CD4-positive, alpha-beta memory T cell (primary cell): ENCODE measurements at regions not wholly inside any gene's neighbourhood (a gene's known extent, or its start where the extent isn't known, plus 50 kb on each side); places are given as distances from the start of the nearest gene placed in this dataset.

ENCODE experiments used
- CTCF ChIA-PET: fragments of 350-600 bp; sonication (Branson Sonifier 250); formaldehyde crosslinking; loops from one replicate; lab custom pipeline; 2021; ENCODE audit warnings: inconsistent platforms; ENCODE audit not compliant: partially characterized antibody; lab: Charles Lee
- POLR2A ChIA-PET: fragments of 350-600 bp; sonication (Branson Sonifier 250); formaldehyde crosslinking; loops from one replicate; lab custom pipeline; 2021; ENCODE audit not compliant: partially characterized antibody; lab: Charles Lee
- DNase-seq, 5 donors: peaks; one replicate each; pipeline versions ENCODE4 v3.0.0 to v3.0.0-alpha.2; 2020 to 2022; ENCODE audit warnings: mixed read lengths in 1 of 5
- H3K27ac ChIP-seq: one replicate; pipeline ENCODE4 v1.7.0; 2013; ENCODE audit warnings: low read depth, low read length
- H3K27me3 ChIP-seq: 2 replicates; pipeline ENCODE4 v1.7.0; 2013; ENCODE audit warnings: mild to moderate bottlenecking, low read length, moderate library complexity; ENCODE audit not compliant: insufficient read depth
- H3K36me3 ChIP-seq: 2 replicates; pipeline ENCODE4 v1.7.0; 2013; ENCODE audit warnings: mild to moderate bottlenecking, low read length, moderate library complexity; ENCODE audit not compliant: insufficient read depth
- H3K4me1 ChIP-seq: 2 replicates; pipeline ENCODE4 v1.7.0; 2013; ENCODE audit warnings: mild to moderate bottlenecking, low read length, moderate library complexity; ENCODE audit not compliant: insufficient read depth
- H3K4me3 ChIP-seq, 2 donors: one replicate each; pipeline ENCODE4 v1.7.0; 2013; ENCODE audit warnings: low read length in 2 of 2, mild to moderate bottlenecking in 1 of 2
- H3K9me3 ChIP-seq, 2 donors: one replicate each; pipeline ENCODE4 v1.7.0; 2013; ENCODE audit warnings: low read length in 2 of 2, control low read depth in 1 of 2; ENCODE audit not compliant: control insufficient read depth in 1 of 2
- H3K27ac Mint-ChIP-seq, 7 donors: one replicate each; pipeline ENCODE4 v1.8.0; 2020 to 2021; ENCODE audit warnings: mixed read lengths in 7 of 7, mild to moderate bottlenecking in 6 of 7, inconsistent platforms in 3 of 7, moderate library complexity in 3 of 7
- H3K27me3 Mint-ChIP-seq, 2 donors: one replicate each; pipeline ENCODE4 v1.8.0; 2020 to 2021; ENCODE audit warnings: mixed read lengths in 2 of 2
- H3K36me3 Mint-ChIP-seq, 2 donors: one replicate each; pipeline ENCODE4 v1.8.0; 2020 to 2021; ENCODE audit warnings: mixed read lengths in 2 of 2, inconsistent platforms in 1 of 2, mild to moderate bottlenecking in 1 of 2
- H3K4me1 Mint-ChIP-seq, 4 donors: one replicate each; pipeline ENCODE4 v1.8.0; 2020 to 2021; ENCODE audit warnings: mixed read lengths in 4 of 4, mild to moderate bottlenecking in 1 of 4
- H3K4me3 Mint-ChIP-seq, 8 donors: one replicate each; pipeline ENCODE4 v1.8.0; 2020 to 2021; ENCODE audit warnings: mixed read lengths in 8 of 8, mild to moderate bottlenecking in 7 of 8, moderate library complexity in 6 of 8, inconsistent platforms in 3 of 8
- H3K9me3 Mint-ChIP-seq, 8 donors: one replicate each; pipeline ENCODE4 v1.8.0; 2020 to 2021; ENCODE audit warnings: mixed read lengths in 8 of 8, mild to moderate bottlenecking in 5 of 8, inconsistent platforms in 3 of 8, moderate library complexity in 1 of 8
- intact Hi-C: fragments of 100-400 bp; cut with micrococcal nuclease; formaldehyde crosslinking; loops from one replicate; pipeline ENCODE4 v1.15.1; 2023

DNA sequence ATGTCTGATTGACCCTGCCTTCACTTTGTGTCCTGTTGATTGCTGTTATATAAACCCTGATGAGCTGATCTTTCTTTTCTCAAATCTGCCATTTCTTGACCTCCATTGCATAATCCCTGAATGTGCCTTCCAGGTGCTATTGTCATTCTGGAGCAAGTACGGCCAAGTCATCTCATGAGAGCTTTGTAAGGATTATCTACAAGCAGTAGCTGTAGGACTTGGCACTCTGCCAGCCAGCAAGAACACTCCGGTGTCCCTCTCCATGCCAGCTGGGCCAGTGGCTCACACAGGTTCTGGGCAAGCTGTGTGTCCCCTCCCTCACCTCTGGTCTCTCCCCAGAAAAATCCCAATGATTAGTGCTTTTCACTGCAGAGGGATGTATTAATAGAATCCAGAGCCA is 348.1 kb downstream of the FOXO1 start:
- intact Hi-C loops = no loop called here
- Mint-ChIP-seq H3K27me3 (no peaks in the 10 kb centered on the region), H3K36me3 (no peaks in the 10 kb centered on the region), H3K4me3 (no peak overlapping the region), H3K27ac (peak overlapping the region in 6 of 7 donors; percentile 16 to 90 (median 34)), H3K9me3 (peaks cover 0 to 9% (median 4%) of the 10 kb centered on the region in 8 donors), H3K4me1 (peaks cover 46 to 60% (median 53%) of the 10 kb centered on the region in 4 donors)
- no peak for DNase-seq
- Histone ChIP-seq H3K4me3 (no peak overlapping the region), H3K27me3 (no peaks in the 10 kb centered on the region), H3K4me1 (peaks cover 43% of the 10 kb centered on the region), H3K36me3 (no peaks in the 10 kb centered on the region), H3K9me3 (no peaks in the 10 kb centered on the region), H3K27ac (no peak overlapping the region)
- CTCF ChIA-PET = no interaction called here
- POLR2A ChIA-PET = interaction anchor here (1.0 to 1.2 kb wide), 2 partner anchors 168 to 197 kb away, joined by 3 read pairs; no protein-coding TSS in a partner anchor

GRCh38 chr13:40319699-40320579 is 346.5 kb downstream of the FOXO1 start:
- Mint-ChIP-seq H3K27ac (peak overlapping the region in 6 of 7 donors; percentile 37 to 82 (median 68)), H3K4me1 (peaks cover 36 to 48% (median 43%) of the 10 kb centered on the region in 4 donors), H3K27me3 (no peaks in the 10 kb centered on the region), H3K36me3 (peaks cover 0 to 5% of the 10 kb centered on the region in 2 donors), H3K4me3 (peak overlapping the region in 1 of 8 donors; percentile 8), H3K9me3 (peaks cover 0 to 21% (median 14%) of the 10 kb centered on the region in 8 donors)
- ChIA-PET POLR2A (interaction anchor here (1.4 kb wide), 1 partner anchor 250 kb away, joined by 3 read pairs; no protein-coding TSS in a partner anchor), CTCF (no interaction called here)
- no peaks in the 10 kb centered on the region for H3K9me3 ChIP-seq
- no peaks in the 10 kb centered on the region for H3K36me3 ChIP-seq
- H3K27me3 ChIP-seq = no peaks in the 10 kb centered on the region
- H3K4me1 ChIP-seq = peaks cover 36% of the 10 kb centered on the region
- intact Hi-C loops = no loop called here
- peak in 1 of 5 donors; percentile 9 for DNase-seq
- no peak overlapping the region for H3K4me3 ChIP-seq
- no peak overlapping the region for H3K27ac ChIP-seq

- POLR2A ChIA-PET = no interaction called here
- intact Hi-C loops = no loop called here
- H3K36me3 ChIP-seq = no peaks in the 10 kb centered on the region
These were observed 338.4 kb downstream of the FOXO1 start for GRCh38 chr13:40328091-40328490.

DNA sequence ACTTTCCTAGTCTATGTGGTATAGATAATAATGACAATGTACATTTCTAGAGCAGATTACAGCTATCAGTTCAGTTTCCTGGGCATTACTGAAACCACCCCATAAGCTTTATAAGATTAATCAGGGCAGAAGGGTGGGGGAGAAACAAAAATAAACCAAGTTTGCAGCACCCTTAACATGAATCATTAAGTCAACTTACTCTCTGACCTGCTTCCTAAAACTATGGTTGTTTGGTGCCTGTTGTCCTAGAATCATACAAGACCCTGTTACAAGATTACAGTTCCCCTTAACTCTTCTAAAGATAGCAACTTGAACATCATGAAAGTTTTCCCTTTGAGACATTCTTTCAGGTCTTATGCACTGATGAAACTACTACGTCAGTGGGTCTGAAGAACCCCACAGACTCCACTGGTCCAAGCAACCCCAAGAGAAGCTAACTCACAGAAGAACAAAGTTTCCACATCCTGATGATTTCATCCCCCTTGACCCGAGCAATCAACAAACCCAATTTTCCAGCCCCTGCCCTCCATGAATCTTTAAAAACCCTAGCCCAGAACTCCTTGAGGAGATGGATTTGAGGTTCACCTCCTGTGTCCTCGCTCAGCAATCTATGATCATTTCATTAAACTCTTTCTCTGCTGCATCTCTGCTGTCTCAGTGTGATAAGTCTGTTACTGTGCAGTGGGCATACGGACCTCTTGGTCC is 336.5 kb downstream of the FOXO1 start:
- no peaks in the 10 kb centered on the region for H3K36me3 ChIP-seq
- peaks cover 17 to 45% (median 28%) of the 10 kb centered on the region in 4 donors for H3K4me1 Mint-ChIP-seq
- no peaks in the 10 kb centered on the region for H3K9me3 ChIP-seq
- CTCF ChIA-PET = no interaction called here
- H3K27ac ChIP-seq = no peak overlapping the region
- no peak overlapping the region for H3K4me3 Mint-ChIP-seq
- H3K27ac Mint-ChIP-seq = no peak overlapping the region
- peaks cover 24% of the 10 kb centered on the region for H3K4me1 ChIP-seq
- no peaks in the 10 kb centered on the region for H3K27me3 ChIP-seq
- DNase-seq = no peak
- H3K27me3 Mint-ChIP-seq = no peaks in the 10 kb centered on the region
- POLR2A ChIA-PET = no interaction called here
- H3K9me3 Mint-ChIP-seq = peaks cover 0 to 5% (median 0%) of the 10 kb centered on the region in 8 donors
- H3K4me3 ChIP-seq = no peak overlapping the region
- no peaks in the 10 kb centered on the region for H3K36me3 Mint-ChIP-seq
- intact Hi-C loops = no loop called here

More at GRCh38 chr13:40328091-40328490, 338.4 kb downstream of the FOXO1 start:
- peaks cover 24% of the 10 kb centered on the region for H3K4me1 ChIP-seq
- no peak overlapping the region for H3K4me3 ChIP-seq
- Mint-ChIP-seq H3K4me3 (no peak overlapping the region), H3K27me3 (no peaks in the 10 kb centered on the region), H3K9me3 (peaks cover 0 to 20% (median 12%) of the 10 kb centered on the region in 8 donors), H3K4me1 (peaks cover 17 to 37% (median 26%) of the 10 kb centered on the region in 4 donors), H3K36me3 (peaks cover 0 to 5% of the 10 kb centered on the region in 2 donors), H3K27ac (no peak overlapping the region)
- H3K9me3 ChIP-seq = no peaks in the 10 kb centered on the region
- CTCF ChIA-PET = no interaction called here
- no peak overlapping the region for H3K27ac ChIP-seq
- H3K27me3 ChIP-seq = no peaks in the 10 kb centered on the region
- no peak for DNase-seq

DNA sequence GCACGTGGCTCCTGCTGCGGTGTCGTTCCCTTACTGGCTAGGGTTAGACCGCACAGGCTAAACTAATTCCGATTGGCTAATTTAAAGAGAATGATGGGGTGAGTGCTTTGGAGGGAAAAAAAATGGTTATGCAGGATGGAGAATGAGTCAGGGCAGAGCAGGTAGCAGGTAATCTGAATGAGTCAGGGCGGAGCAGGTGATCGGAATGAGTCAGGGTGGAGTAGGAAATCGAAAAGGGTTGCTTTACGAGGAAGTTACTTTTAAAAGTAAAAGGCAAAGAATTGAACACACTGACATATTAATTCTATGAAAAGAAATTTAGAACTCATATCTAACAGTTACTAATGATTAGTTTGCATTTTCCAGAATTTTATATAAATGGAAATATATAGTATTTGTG is 335.5 kb downstream of the FOXO1 start:
- intact Hi-C loops = no loop called here
- no peak for DNase-seq
- no peaks in the 10 kb centered on the region for H3K27me3 ChIP-seq
- H3K27ac ChIP-seq = no peak overlapping the region
- Mint-ChIP-seq H3K27me3 (no peaks in the 10 kb centered on the region), H3K4me1 (peaks cover 11 to 40% (median 21%) of the 10 kb centered on the region in 4 donors), H3K27ac (no peak overlapping the region), H3K4me3 (peak overlapping the region in 1 of 8 donors; percentile 2), H3K36me3 (no peaks in the 10 kb centered on the region), H3K9me3 (no peaks in the 10 kb centered on the region)
- peaks cover 17% of the 10 kb centered on the region for H3K4me1 ChIP-seq
- H3K36me3 ChIP-seq = no peaks in the 10 kb centered on the region
- H3K4me3 ChIP-seq = no peak overlapping the region
- ChIA-PET CTCF (no interaction called here), POLR2A (no interaction called here)
- H3K9me3 ChIP-seq = no peaks in the 10 kb centered on the region

GRCh38 chr13:40331802-40332201 is 334.6 kb downstream of the FOXO1 start:
- Histone ChIP-seq H3K36me3 (no peaks in the 10 kb centered on the region), H3K27me3 (no peaks in the 10 kb centered on the region), H3K27ac (no peak overlapping the region), H3K4me1 (peaks cover 14% of the 10 kb centered on the region), H3K4me3 (no peak overlapping the region), H3K9me3 (no peaks in the 10 kb centered on the region)
- Mint-ChIP-seq H3K27me3 (no peaks in the 10 kb centered on the region), H3K4me1 (peaks cover 13 to 40% (median 20%) of the 10 kb centered on the region in 4 donors), H3K9me3 (no peaks in the 10 kb centered on the region), H3K27ac (peak overlapping the region in 5 of 7 donors; percentile 12 to 59 (median 19)), H3K4me3 (peak overlapping the region in 1 of 8 donors; percentile 27), H3K36me3 (no peaks in the 10 kb centered on the region)
- ChIA-PET POLR2A (no interaction called here), CTCF (no interaction called here)
- intact Hi-C loops = no loop called here
- no peak for DNase-seq

DNA sequence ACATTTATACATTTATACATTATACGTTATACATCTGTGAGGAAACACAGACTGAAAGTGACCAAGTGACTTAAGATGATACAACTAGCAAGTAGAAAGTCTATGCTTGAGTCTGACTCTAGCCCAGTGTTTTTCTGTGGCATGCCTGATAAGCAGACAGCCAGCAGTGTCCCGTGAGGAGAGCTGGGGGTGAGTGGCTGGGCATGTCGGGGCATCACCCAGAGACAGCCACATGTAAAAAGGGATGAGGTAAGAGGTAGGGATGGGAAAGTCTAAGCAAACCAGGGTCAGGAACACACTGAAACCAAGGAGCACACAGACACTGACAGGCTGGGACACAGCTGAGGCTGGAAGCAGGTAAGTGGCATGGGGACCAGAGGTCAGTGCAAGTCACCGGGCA is 333.2 kb downstream of the FOXO1 start:
- H3K4me3 Mint-ChIP-seq = peak overlapping the region in 1 of 8 donors; percentile 35
- POLR2A ChIA-PET = no interaction called here
- Histone ChIP-seq H3K4me3 (no peak overlapping the region), H3K27me3 (no peaks in the 10 kb centered on the region), H3K27ac (no peak overlapping the region), H3K9me3 (no peaks in the 10 kb centered on the region), H3K4me1 (peaks cover 14% of the 10 kb centered on the region), H3K36me3 (no peaks in the 10 kb centered on the region)
- H3K27me3 Mint-ChIP-seq = no peaks in the 10 kb centered on the region
- peak overlapping the region in 1 of 7 donors; percentile 69 for H3K27ac Mint-ChIP-seq
- H3K36me3 Mint-ChIP-seq = no peaks in the 10 kb centered on the region
- no peaks in the 10 kb centered on the region for H3K9me3 Mint-ChIP-seq
- H3K4me1 Mint-ChIP-seq = peaks cover 15 to 46% (median 22%) of the 10 kb centered on the region in 4 donors
- intact Hi-C loops = no loop called here
- DNase-seq = no peak
- CTCF ChIA-PET = no interaction called here
